A549 (cell line): ENCODE measurements at regions not wholly inside any gene's neighbourhood (a gene's known extent, or its start where the extent isn't known, plus 50 kb on each side); places are given as distances from the start of the nearest gene placed in this dataset.
"Not testable (repeated sequence)": the region's sequence is repeated elsewhere in the genome, so short reads cannot be mapped to it uniquely, and the experiment has no call there.

ENCODE experiments used
- EP300 ChIP-seq, 2 experiments: fragments of >200 bp; sonication (Bioruptor Twin); formaldehyde crosslinking; IDR thresholded peaks; 2 replicates in 1 of 2; 3 replicates in 1 of 2; pipeline ENCODE4 v1.6.1; 2016 to 2017
- HOXA7 ChIP-seq: fragments of 250-450 bp; sonication (Bioruptor Pico); IDR thresholded peaks from 2 replicates; pipeline ENCODE4 v1.5.0; 2020; ENCODE audit warnings: mild to moderate bottlenecking, moderate library complexity
- RCOR1 ChIP-seq: fragments of 150-350 bp; IDR thresholded peaks from 2 replicates; pipeline ENCODE4 v1.6.1; 2014; ENCODE audit warnings: antibody characterized with exemption, low read length, low read depth
- TF ChIP-seq, protein P1 (sequence below): fragments of >200 bp; sonication (Bioruptor Twin); formaldehyde crosslinking; IDR thresholded peaks from 3 replicates; pipeline ENCODE4 v1.5.1; 2016

DNA sequence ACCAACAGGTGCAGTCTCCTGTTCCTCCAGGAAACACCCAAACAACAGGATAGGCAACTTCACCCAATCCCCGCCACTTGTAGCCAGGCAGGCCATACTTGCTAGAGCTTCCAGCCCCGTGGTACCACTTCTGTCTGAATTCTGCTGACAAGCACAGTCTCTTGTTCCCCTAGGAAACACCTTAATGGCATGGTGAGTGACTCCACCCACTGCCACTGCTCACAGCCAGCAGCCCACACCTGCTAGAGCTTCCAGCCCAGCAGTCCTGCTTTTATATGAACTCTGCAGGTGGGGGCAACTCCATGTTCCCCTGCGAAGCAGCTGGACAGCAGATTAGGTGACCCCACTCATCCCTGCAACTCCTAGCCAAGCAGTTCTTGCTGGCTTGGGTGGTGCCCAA lies 52.6 kb upstream of the COBL start:
- TF ChIP-seq EP300 (IDR thresholded peaks at IDR 0.05); HOXA7 (CRISPR knock-in tag); RCOR1: not testable (repeated sequence)
- TF ChIP-seq, protein P1, sequence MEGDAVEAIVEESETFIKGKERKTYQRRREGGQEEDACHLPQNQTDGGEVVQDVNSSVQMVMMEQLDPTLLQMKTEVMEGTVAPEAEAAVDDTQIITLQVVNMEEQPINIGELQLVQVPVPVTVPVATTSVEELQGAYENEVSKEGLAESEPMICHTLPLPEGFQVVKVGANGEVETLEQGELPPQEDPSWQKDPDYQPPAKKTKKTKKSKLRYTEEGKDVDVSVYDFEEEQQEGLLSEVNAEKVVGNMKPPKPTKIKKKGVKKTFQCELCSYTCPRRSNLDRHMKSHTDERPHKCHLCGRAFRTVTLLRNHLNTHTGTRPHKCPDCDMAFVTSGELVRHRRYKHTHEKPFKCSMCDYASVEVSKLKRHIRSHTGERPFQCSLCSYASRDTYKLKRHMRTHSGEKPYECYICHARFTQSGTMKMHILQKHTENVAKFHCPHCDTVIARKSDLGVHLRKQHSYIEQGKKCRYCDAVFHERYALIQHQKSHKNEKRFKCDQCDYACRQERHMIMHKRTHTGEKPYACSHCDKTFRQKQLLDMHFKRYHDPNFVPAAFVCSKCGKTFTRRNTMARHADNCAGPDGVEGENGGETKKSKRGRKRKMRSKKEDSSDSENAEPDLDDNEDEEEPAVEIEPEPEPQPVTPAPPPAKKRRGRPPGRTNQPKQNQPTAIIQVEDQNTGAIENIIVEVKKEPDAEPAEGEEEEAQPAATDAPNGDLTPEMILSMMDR: not testable (repeated sequence)
